AG09319 (cell line): ENCODE measurements at regions not wholly inside any gene's neighbourhood (a gene's known extent, or its start where the extent isn't known, plus 50 kb on each side); places are given as distances from the start of the nearest gene placed in this dataset.
"Not testable (repeated sequence)": the region's sequence is repeated elsewhere in the genome, so short reads cannot be mapped to it uniquely, and the experiment has no call there.

ENCODE experiments used
- DNase-seq: peaks from one replicate; pipeline ENCODE4 v3.0.0-alpha.2; 2010; ENCODE audit warnings: low read depth; ENCODE audit errors: extremely low read depth
- CTCF ChIP-seq: IDR thresholded peaks from 2 replicates; pipeline ENCODE4 v1.5.1; 2011; ENCODE audit warnings: low read depth, mild to moderate bottlenecking, inconsistent platforms, low read length, moderate library complexity

- DNase-seq: no peak
- no peak for TF ChIP-seq CTCF
Measured at GRCh38 chr2:8500124-8501054, 181.5 kb upstream of the ID2 start.

- DNase-seq: no peak
- no peak for TF ChIP-seq CTCF
Measured at GRCh38 chr2:8501061-8501720, 180.7 kb upstream of the ID2 start.

- DNase-seq: no peak
Measured at GRCh38 chr2:8502316-8502715, 179.5 kb upstream of the ID2 start.

GRCh38 chr2:8505311-8505920, 176.4 kb upstream of the ID2 start:
- TF ChIP-seq CTCF: no peak
- DNase-seq: no peak

More at GRCh38 chr2:8502316-8502715, 179.5 kb upstream of the ID2 start:
- no peak for TF ChIP-seq CTCF

- no peak for TF ChIP-seq CTCF
- DNase-seq: no peak
Measured at GRCh38 chr2:8506746-8507145, 175.1 kb upstream of the ID2 start.

GRCh38 chr2:8508766-8509165, 173.1 kb upstream of the ID2 start:
- no peak for TF ChIP-seq CTCF
- DNase-seq: no peak

- no peak for DNase-seq
- TF ChIP-seq CTCF: no peak
Measured at GRCh38 chr2:8509621-8510020, 172.2 kb upstream of the ID2 start.

- DNase-seq: not testable (repeated sequence)
Measured at GRCh38 chr2:8510055-8510454, 171.8 kb upstream of the ID2 start.
